ENCODE measurements at regions not wholly inside any gene's neighbourhood (a gene's known extent, or its start where the extent isn't known, plus 50 kb on each side); places are given as distances from the start of the nearest gene placed in this dataset.

DNA sequence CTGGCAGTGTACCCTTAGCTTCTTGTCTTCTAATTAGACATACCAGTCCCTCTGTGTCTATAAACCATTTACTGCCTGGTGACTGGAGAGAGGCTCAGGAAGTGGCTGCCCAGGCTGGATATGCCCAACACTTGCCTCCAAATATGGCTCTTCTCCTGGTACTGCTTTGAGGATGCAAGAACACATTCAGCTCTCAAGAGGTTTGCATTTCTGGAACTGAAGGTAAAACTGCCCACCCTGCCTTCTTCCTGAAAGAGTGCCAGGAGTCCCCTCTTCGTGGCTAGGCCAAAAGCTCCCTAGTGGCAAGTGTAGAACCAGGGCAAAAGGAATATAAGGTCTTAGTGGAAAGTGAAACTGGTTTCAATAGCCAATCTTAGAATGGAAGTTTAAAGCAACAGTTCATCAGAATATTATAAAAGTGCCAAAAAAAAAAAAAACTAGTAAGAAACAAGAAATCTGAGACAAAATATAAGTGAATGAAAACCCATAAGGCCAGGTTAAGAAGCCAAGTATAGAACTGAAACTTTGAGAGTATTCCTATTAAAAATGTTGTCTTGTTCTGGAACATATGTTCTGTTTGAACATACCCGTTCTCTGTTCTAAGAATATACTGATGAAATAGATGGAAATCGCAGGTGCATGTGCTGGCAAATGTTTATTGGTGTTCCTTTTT is 77.2 kb upstream of the CTTNBP2NL start (continued):
- no peak for TF ChIP-seq IRF2 (CRISPR knock-in tag; IDR thresholded peaks at IDR 0.05)
- peak; percentile 39; the same call in 1 of the 2 replicates for TF ChIP-seq TAF7 (tag; IDR thresholded peaks at IDR 0.05)
- no peak for TF ChIP-seq TBL1XR1 (IDR thresholded peaks at IDR 0.05; ENCODE audit: low read length in 2 of 2)
- TF ChIP-seq, protein P1, sequence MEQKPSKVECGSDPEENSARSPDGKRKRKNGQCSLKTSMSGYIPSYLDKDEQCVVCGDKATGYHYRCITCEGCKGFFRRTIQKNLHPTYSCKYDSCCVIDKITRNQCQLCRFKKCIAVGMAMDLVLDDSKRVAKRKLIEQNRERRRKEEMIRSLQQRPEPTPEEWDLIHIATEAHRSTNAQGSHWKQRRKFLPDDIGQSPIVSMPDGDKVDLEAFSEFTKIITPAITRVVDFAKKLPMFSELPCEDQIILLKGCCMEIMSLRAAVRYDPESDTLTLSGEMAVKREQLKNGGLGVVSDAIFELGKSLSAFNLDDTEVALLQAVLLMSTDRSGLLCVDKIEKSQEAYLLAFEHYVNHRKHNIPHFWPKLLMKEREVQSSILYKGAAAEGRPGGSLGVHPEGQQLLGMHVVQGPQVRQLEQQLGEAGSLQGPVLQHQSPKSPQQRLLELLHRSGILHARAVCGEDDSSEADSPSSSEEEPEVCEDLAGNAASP (IDR thresholded peaks at IDR 0.05), result no peak
- no peak for TF ChIP-seq ZNF592 (IDR thresholded peaks at IDR 0.05)
- TF ChIP-seq KLF6 (CRISPR knock-in tag; IDR thresholded peaks at IDR 0.05; ENCODE audit: borderline replicate concordance), result peak; percentile 84; the same call in 1 of the 2 replicates
- peak; percentile 67; the same call in 1 of the 2 replicates for TF ChIP-seq ATF3 (IDR thresholded peaks at IDR 0.05)
- TF ChIP-seq ATF3 (CRISPR knock-in tag; conservative IDR thresholded peaks at IDR 0.05), result no peak
- TF ChIP-seq ZNF146 (CRISPR knock-in tag; IDR thresholded peaks at IDR 0.05; ENCODE audit: unreplicated experiment), result no peak
- no peak for TF ChIP-seq NR2C2 (CRISPR knock-in tag; IDR thresholded peaks at IDR 0.05)
- TF ChIP-seq NR2C2 (tag; IDR thresholded peaks at IDR 0.05), result peak; percentile 52; the same call in 1 of the 2 replicates
- no peak for TF ChIP-seq ZNF785 (CRISPR knock-in tag; IDR thresholded peaks at IDR 0.05)
- TF ChIP-seq CTCFL (IDR thresholded peaks at IDR 0.05; ENCODE audit: borderline replicate concordance, insufficient read depth, low read depth, low read length, poor library complexity, severe bottlenecking), result no peak
- 0 out of 2 replicates have a peak, but pooled peaks have one; percentile 1 for TF ChIP-seq ZNF354B (CRISPR knock-in tag; IDR thresholded peaks at IDR 0.05)
- TF ChIP-seq SOX6 (IDR thresholded peaks at IDR 0.05), result peak; percentile 38; the same call in 1 of the 2 replicates
- TF ChIP-seq KDM5B (IDR thresholded peaks at IDR 0.05; ENCODE audit: insufficient replicate concordance, low read depth, low read length), result no peak
- TF ChIP-seq, protein P2, sequence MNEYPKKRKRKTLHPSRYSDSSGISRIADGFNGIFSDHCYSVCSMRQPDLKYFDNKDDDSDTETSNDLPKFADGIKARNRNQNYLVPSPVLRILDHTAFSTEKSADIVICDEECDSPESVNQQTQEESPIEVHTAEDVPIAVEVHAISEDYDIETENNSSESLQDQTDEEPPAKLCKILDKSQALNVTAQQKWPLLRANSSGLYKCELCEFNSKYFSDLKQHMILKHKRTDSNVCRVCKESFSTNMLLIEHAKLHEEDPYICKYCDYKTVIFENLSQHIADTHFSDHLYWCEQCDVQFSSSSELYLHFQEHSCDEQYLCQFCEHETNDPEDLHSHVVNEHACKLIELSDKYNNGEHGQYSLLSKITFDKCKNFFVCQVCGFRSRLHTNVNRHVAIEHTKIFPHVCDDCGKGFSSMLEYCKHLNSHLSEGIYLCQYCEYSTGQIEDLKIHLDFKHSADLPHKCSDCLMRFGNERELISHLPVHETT (CRISPR knock-in tag; conservative IDR thresholded peaks at IDR 0.05 in 1 of 2, IDR thresholded peaks at IDR 0.05 in 1 of 2), result 0 out of 4 replicates have a peak, but pooled peaks of 1 of the 2 experiments have one; percentile 45

Data from K562 (cell line).